Right lung (tissue), 2 donors: ENCODE measurements at regions not wholly inside any gene's neighbourhood (a gene's known extent, or its start where the extent isn't known, plus 50 kb on each side); places are given as distances from the start of the nearest gene placed in this dataset.
"Not testable (repeated sequence)": the region's sequence is repeated elsewhere in the genome, so short reads cannot be mapped to it uniquely, and the experiment has no call there.

Experiments
- DNase-seq, 2 donors: peaks; one replicate each; pipeline ENCODE4 v3.0.0-alpha.2; 2013

- DNase-seq: no peak
Observed at GRCh38 chr1:220942278-220942677, 63.0 kb downstream of the HLX start.

- not testable (repeated sequence) for DNase-seq
Observed at GRCh38 chr1:220942914-220943313, 63.7 kb downstream of the HLX start.

GRCh38 chr1:220943319-220943996 lies 64.2 kb downstream of the HLX start:
- DNase-seq: peak; percentile 29 to 51

- no peak for DNase-seq
Observed at GRCh38 chr1:220950576-220950975, 71.3 kb downstream of the HLX start.

GRCh38 chr1:220952961-220953643 lies 73.9 kb downstream of the HLX start:
- DNase-seq: no peak

GRCh38 chr1:220954321-220955075 lies 75.3 kb downstream of the HLX start:
- DNase-seq: no peak

- DNase-seq: no peak
Observed at GRCh38 chr1:220955116-220955515, 75.9 kb downstream of the HLX start.

- DNase-seq: no peak
Observed at GRCh38 chr1:220956501-220957232, 77.4 kb downstream of the HLX start.

- no peak for DNase-seq
Observed at GRCh38 chr1:220957233-220957605, 78.0 kb downstream of the HLX start.

- DNase-seq: no peak
Observed at GRCh38 chr1:220958234-220958633, 79.0 kb downstream of the HLX start.

GRCh38 chr1:220962031-220962751 lies 82.9 kb downstream of the HLX start:
- no peak for DNase-seq

- no peak for DNase-seq
Observed at GRCh38 chr1:220966041-220966440, 86.8 kb downstream of the HLX start.

GRCh38 chr1:220966473-220966872 lies 87.2 kb downstream of the HLX start:
- no peak for DNase-seq

- DNase-seq: no peak
Observed at GRCh38 chr1:220966881-220967611, 87.8 kb downstream of the HLX start.

- no peak for DNase-seq
Observed at GRCh38 chr1:220967911-220968310, 88.7 kb downstream of the HLX start.

- DNase-seq: not testable (repeated sequence)
Observed at GRCh38 chr1:220969281-220969680, 90.0 kb downstream of the HLX start.

GRCh38 chr1:220970311-220970710 lies 91.1 kb downstream of the HLX start:
- DNase-seq: no peak

GRCh38 chr1:220971221-220971620 lies 92.0 kb downstream of the HLX start:
- DNase-seq: no peak

GRCh38 chr1:220974431-220974830 lies 95.2 kb downstream of the HLX start:
- no peak for DNase-seq

- no peak for DNase-seq
Observed at GRCh38 chr1:220976390-220976789, 97.1 kb downstream of the HLX start.

- DNase-seq: no peak
Observed at GRCh38 chr1:220979371-220979770, 100.1 kb downstream of the HLX start.
